Brain pericyte (primary cell): ENCODE measurements at regions not wholly inside any gene's neighbourhood (a gene's known extent, or its start where the extent isn't known, plus 50 kb on each side); places are given as distances from the start of the nearest gene placed in this dataset.

Source experiments
- DNase-seq: peaks from one replicate; pipeline ENCODE4 v3.0.0-alpha.2; 2012; ENCODE audit warnings: low read depth, low spot score

DNA sequence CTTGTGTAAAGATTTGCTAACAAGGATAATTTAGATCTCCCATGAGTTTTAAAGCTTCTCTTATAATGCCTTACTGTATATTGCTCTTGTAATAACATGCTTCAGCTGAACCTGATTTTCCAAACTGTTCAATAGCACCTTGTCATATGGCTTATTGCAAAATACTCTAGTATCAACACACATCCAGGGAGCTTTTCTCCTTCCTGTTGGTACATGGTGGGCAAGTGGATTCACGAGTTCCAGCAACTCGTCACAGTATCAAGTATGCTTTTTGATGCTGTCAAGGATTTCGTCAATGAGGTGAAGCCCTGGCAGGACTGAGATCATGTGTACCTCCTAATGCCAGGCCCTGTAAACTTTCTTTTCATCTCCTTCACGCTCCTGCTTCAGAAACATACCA, 59.5 kb upstream of the ITPRID2 start:
- DNase-seq: no peak

DNA sequence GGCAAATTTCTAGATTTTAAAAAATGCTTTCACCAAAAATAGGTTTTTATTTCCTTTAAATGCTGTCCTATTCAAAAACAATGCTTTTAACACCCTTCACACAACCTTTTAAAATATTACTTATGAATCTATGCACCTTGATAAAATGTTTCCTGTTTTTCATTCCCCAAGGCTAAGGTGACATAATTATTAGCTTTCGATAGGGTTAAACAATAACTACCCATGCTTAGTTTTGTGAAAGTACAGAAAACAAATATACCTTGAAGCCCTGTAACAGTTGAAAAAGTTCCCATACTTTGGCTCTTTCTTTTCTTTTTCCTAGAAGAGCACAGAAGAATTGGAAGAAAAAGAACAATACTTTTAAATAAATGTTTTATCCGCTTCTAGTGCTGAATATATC, 54.9 kb upstream of the ITPRID2 start:
- DNase-seq: no peak

DNA sequence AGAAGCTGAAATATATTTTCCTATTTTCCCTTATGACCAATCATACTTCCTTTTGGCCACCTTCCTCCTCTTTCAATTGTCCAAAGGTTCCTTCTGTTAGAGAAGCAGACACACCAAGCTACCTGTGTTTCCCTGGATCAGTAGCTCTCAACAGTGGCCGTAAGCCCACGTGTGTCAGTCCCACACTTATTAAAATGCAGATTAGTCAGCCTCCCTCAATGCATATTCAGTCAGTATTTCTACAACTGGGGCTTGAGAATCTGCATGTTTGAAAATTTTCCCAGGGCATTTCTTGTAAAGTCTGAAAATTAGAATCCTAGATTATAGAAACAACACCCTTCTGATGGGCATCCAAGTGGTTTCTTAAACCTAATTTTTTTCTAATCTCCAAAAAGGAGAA, 54.0 kb upstream of the ITPRID2 start:
- DNase-seq: no peak

DNA sequence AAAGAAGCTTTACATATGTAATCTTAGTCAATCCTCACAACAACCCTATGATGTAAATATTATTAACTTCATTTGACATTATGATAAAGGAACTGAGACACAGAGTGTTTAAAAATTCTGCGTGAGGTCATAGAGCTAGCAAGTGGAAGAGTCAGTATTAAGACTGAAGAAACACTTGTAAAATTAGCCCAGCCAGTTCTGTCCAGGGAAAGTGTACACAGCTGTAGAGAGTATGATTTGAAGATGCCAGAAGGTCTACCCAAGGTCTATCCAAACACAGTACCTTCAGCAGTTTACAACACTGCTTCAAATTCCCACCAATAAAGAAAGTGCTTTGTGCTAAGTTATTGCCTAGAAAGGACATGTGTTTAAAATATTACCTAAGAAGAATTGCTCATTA, 51.7 kb upstream of the ITPRID2 start:
- DNase-seq: no peak

DNA sequence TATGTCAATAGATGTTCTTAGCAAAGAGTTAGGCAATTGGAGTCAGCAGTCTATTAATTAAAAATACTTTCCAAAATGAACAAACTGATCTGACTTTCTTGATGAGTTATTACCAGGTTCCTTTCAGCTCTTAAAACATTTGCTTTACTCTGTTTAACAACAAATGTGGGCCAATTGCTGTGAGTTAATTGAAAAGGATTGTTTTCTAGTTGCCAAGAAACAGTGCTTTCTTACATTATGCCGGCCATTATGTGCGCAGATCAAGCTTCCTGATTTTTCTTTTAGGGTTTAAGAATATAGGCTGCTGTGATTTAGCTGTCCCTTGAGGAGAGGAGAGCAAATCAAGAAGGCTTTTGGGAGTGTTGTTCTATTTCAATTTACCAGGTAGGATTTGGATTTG, 50.5 kb upstream of the ITPRID2 start:
- DNase-seq: no peak
